SK-N-SH (cell line): ENCODE measurements at regions not wholly inside any gene's neighbourhood (a gene's known extent, or its start where the extent isn't known, plus 50 kb on each side); places are given as distances from the start of the nearest gene placed in this dataset.

ENCODE experiments used
- CTCF ChIA-PET: fragments of 300-600, 350-600 bp; formaldehyde crosslinking; extraction: SDS; loops from one replicate; lab custom pipeline; 2021; lab: Yijun Ruan, JAX
- POLR2A ChIA-PET: fragments of 350-600 bp; sonication (Branson Sonifier 250); formaldehyde crosslinking; extraction: SDS; loops from one replicate; lab custom pipeline; 2020; ENCODE audit warnings: antibody characterized with exemption, inconsistent platforms; lab: Yijun Ruan, JAX
- DNase-seq: peaks from one replicate; pipeline ENCODE4 v3.0.0; 2012
- H2AFZ ChIP-seq: fragments of 200-600 bp; sonication (generic); 2 replicates; pipeline ENCODE4 v1.8.1; 2016; ENCODE audit warnings: antibody characterized with exemption, mild to moderate bottlenecking, low read depth
- H3F3A ChIP-seq: fragments of 200-600 bp; sonication (generic); replicated peaks from 2 replicates; pipeline ENCODE3; 2016; ENCODE audit warnings: antibody characterized with exemption, mild to moderate bottlenecking; ENCODE audit not compliant: insufficient read depth
- H3K27ac ChIP-seq, 2 experiments: fragments of 200-500 bp in 1 of 2; fragments of 200-600 bp in 1 of 2; sonication (Bioruptor generic) in 1 of 2; sonication (generic), shearing (Covaris generic) in 1 of 2; 2 replicates each; pipeline versions ENCODE4 v1.5.1 to v1.6.1; 2014 to 2016; ENCODE audit warnings: low read depth in 2 of 2, inconsistent platforms in 1 of 2, low read length in 1 of 2, mild to moderate bottlenecking in 1 of 2, mixed read lengths in 1 of 2
- H3K27me3 ChIP-seq: fragments of 200-600 bp; sonication (generic), shearing (Covaris generic); 2 replicates; pipeline ENCODE4 v1.6.1; 2016; ENCODE audit warnings: mixed run types; ENCODE audit not compliant: insufficient read depth
- H3K36me3 ChIP-seq, 2 experiments: fragments of 200-500 bp in 1 of 2; fragments of 200-600 bp in 1 of 2; sonication (Bioruptor generic) in 1 of 2; sonication (generic) in 1 of 2; replicated peaks in 1 of 2; 2 replicates each; pipeline versions ENCODE3 to v1.5.1; 2014 to 2016; ENCODE audit warnings: low read length in 1 of 2, mild to moderate bottlenecking in 1 of 2; ENCODE audit not compliant: insufficient read depth in 2 of 2, control insufficient read depth in 1 of 2
- H3K4me1 ChIP-seq, 2 experiments: fragments of 200-500 bp in 1 of 2; fragments of 200-600 bp in 1 of 2; sonication (Bioruptor generic) in 1 of 2; sonication (generic), shearing (Covaris generic) in 1 of 2; 2 replicates each; pipeline versions ENCODE4 v1.5.1 to v1.6.1; 2014 to 2016; ENCODE audit warnings: low read depth in 1 of 2, low read length in 1 of 2, mixed run types in 1 of 2; ENCODE audit not compliant: insufficient read depth in 2 of 2, control insufficient read depth in 1 of 2
- H3K4me2 ChIP-seq: fragments of 200-600 bp; sonication (generic), shearing (Covaris generic); 2 replicates; pipeline ENCODE4 v1.6.1; 2017; ENCODE audit warnings: mixed run types
- H3K4me3 ChIP-seq, 2 experiments: fragments of 200-500 bp in 1 of 2; fragments of 200-600 bp in 1 of 2; sonication (Bioruptor generic) in 1 of 2; sonication (generic), shearing (Covaris generic) in 1 of 2; 2 replicates each; pipeline versions ENCODE4 v1.5.1 to v1.8.1; 2014 to 2016; ENCODE audit warnings: low read depth in 2 of 2, inconsistent platforms in 1 of 2, low read length in 1 of 2, mild to moderate bottlenecking in 1 of 2, mixed read lengths in 1 of 2, moderate library complexity in 1 of 2
- H3K79me2 ChIP-seq: fragments of 200-600 bp; sonication (generic); 2 replicates; pipeline ENCODE4 v1.8.1; 2017; ENCODE audit warnings: mild to moderate bottlenecking; ENCODE audit not compliant: insufficient read depth
- H3K9ac ChIP-seq: fragments of 200-600 bp; sonication (generic); 2 replicates; pipeline ENCODE4 v1.6.1; 2017; ENCODE audit warnings: mixed run types
- H3K9me2 ChIP-seq: fragments of 200-600 bp; sonication (generic); 2 replicates; pipeline ENCODE4 v1.6.1; 2017; ENCODE audit warnings: mixed run types
- H3K9me3 ChIP-seq: fragments of 200-600 bp; sonication (generic); 2 replicates; pipeline ENCODE4 v1.6.1; 2017; ENCODE audit warnings: mixed run types, mild to moderate bottlenecking, moderate library complexity
- H4K20me1 ChIP-seq: fragments of 200-600 bp; sonication (generic); 2 replicates; pipeline ENCODE4 v1.6.1; 2017; ENCODE audit warnings: mild to moderate bottlenecking, mixed run types; ENCODE audit not compliant: insufficient read depth
- EP300 ChIP-seq, 2 experiments: IDR thresholded peaks; 2 replicates each; pipeline versions ENCODE4 v1.4.0 to v1.6.1; 2012; ENCODE audit warnings: borderline replicate concordance in 1 of 2, low read depth in 1 of 2, low read length in 1 of 2
- FOSL2 ChIP-seq: IDR thresholded peaks from 2 replicates; pipeline ENCODE4 v1.4.0; 2012; ENCODE audit warnings: low read depth, mild to moderate bottlenecking, moderate library complexity, borderline replicate concordance
- FOXJ3 ChIP-seq: sonication (generic); formaldehyde crosslinking; IDR thresholded peaks from 2 replicates; pipeline ENCODE4 v1.5.1; 2020; ENCODE audit warnings: mild to moderate bottlenecking, missing genetic modification reagents
- FOXM1 ChIP-seq: IDR thresholded peaks from 2 replicates; pipeline ENCODE4 v1.4.0; 2012; ENCODE audit warnings: low read depth, mild to moderate bottlenecking
- GABPA ChIP-seq: IDR thresholded peaks from 2 replicates; pipeline ENCODE4 v1.4.0; 2012; ENCODE audit warnings: low read depth, mild to moderate bottlenecking
- GATA2 ChIP-seq: sonication (generic); formaldehyde crosslinking; IDR thresholded peaks from 2 replicates; pipeline ENCODE4 v1.5.0; 2020; ENCODE audit warnings: mild to moderate bottlenecking, missing genetic modification reagents
- MEF2A ChIP-seq: IDR thresholded peaks from 2 replicates; pipeline ENCODE4 v1.4.0; 2012; ENCODE audit warnings: low read depth, borderline replicate concordance
- NFIC ChIP-seq: IDR thresholded peaks from 2 replicates; pipeline ENCODE4 v1.4.0; 2012; ENCODE audit warnings: borderline replicate concordance
- NRF1 ChIP-seq: IDR thresholded peaks from 2 replicates; pipeline ENCODE4 v1.6.1; 2012; ENCODE audit warnings: low read depth, mild to moderate bottlenecking, low read length
- POLR2AphosphoS5 ChIP-seq: IDR thresholded peaks from 2 replicates; pipeline ENCODE4 v1.6.1; 2012; ENCODE audit warnings: low read depth, low read length
- RAD21 ChIP-seq: IDR thresholded peaks from 2 replicates; pipeline ENCODE4 v1.6.1; 2012; ENCODE audit warnings: mild to moderate bottlenecking, low read length
- RCOR1 ChIP-seq: fragments of 150-350 bp; IDR thresholded peaks from 2 replicates; pipeline ENCODE4 v1.6.1; 2017; ENCODE audit warnings: antibody characterized with exemption, low read length
- RFX5 ChIP-seq: IDR thresholded peaks from 2 replicates; pipeline ENCODE4 v1.6.1; 2012; ENCODE audit warnings: mild to moderate bottlenecking, improper control_type of control experiment, low read length
- SIN3A ChIP-seq: IDR thresholded peaks from 2 replicates; pipeline ENCODE4 v1.6.1; 2012; ENCODE audit warnings: low read depth, mild to moderate bottlenecking, low read length, moderate library complexity, borderline replicate concordance
- TEAD4 ChIP-seq: IDR thresholded peaks from 2 replicates; pipeline ENCODE4 v1.4.0; 2012; ENCODE audit warnings: mild to moderate bottlenecking, borderline replicate concordance; ENCODE audit not compliant: insufficient read depth
- YY1 ChIP-seq: IDR thresholded peaks from 2 replicates; pipeline ENCODE4 v1.4.0; 2012; ENCODE audit warnings: low read depth, mild to moderate bottlenecking
- whole genome bisulfite sequencing: methylation state at CpG from one replicate; pipeline ENCODE4 v1.1.6; 2017; ENCODE audit warnings: low lambda C conversion rate; 5-methylcytosine and 5-hydroxymethylcytosine counted together
- TF ChIP-seq, protein P1 (sequence below): IDR thresholded peaks from 2 replicates; pipeline ENCODE4; 2012
- TF ChIP-seq, protein P2 (sequence below): IDR thresholded peaks from 2 replicates; pipeline ENCODE4 v1.4.0; 2012; ENCODE audit warnings: low read depth, borderline replicate concordance
- TF ChIP-seq, protein P3 (sequence below): IDR thresholded peaks from 2 replicates; pipeline ENCODE4 v1.4.0; 2012; ENCODE audit warnings: low read depth, borderline replicate concordance
- TF ChIP-seq, protein P4 (sequence below): IDR thresholded peaks from 2 replicates; pipeline ENCODE4 v1.4.0; 2012; ENCODE audit warnings: low read depth

DNA sequence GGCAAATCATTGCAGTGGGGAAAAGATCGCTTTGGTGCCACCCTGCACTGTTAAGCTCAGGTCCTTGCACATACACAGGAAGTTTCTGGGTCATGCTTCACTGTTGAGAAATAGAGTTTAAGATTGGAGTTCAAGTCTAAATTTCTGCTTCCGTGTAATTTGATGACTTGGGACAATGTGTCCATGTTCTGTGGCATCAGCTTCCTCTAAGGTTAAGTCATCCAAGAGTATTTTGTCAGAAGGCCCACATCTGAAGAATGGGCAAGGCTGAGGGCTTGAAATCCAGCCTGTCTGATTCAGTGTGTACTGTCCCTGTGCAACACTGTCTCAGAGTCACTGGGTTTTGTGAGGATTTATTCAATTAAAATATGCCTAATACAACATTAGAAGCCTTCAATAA is 880.7 kb downstream of the SUCLG1 start:
- TF ChIP-seq FOSL2 (no peak), FOXM1 (no peak), EP300 (IDR thresholded peaks at IDR 0.05; ENCODE audit: borderline replicate concordance in 1 of 2, low read depth in 1 of 2, low read length in 1 of 2) (no peak), GABPA (no peak), MEF2A (no peak), RFX5 (no peak), FOXJ3 (CRISPR knock-in tag) (no peak), RAD21 (no peak), NFIC (no peak), GATA2 (no peak), POLR2AphosphoS5 (no peak), NRF1 (no peak), RCOR1 (no peak), YY1 (no peak), SIN3A (no peak), TEAD4 (no peak)
- TF ChIP-seq, protein P1, sequence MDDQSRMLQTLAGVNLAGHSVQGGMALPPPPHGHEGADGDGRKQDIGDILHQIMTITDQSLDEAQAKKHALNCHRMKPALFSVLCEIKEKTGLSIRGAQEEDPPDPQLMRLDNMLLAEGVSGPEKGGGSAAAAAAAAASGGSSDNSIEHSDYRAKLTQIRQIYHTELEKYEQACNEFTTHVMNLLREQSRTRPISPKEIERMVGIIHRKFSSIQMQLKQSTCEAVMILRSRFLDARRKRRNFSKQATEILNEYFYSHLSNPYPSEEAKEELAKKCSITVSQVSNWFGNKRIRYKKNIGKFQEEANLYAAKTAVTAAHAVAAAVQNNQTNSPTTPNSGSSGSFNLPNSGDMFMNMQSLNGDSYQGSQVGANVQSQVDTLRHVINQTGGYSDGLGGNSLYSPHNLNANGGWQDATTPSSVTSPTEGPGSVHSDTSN, result no peak
- TF ChIP-seq, protein P2, sequence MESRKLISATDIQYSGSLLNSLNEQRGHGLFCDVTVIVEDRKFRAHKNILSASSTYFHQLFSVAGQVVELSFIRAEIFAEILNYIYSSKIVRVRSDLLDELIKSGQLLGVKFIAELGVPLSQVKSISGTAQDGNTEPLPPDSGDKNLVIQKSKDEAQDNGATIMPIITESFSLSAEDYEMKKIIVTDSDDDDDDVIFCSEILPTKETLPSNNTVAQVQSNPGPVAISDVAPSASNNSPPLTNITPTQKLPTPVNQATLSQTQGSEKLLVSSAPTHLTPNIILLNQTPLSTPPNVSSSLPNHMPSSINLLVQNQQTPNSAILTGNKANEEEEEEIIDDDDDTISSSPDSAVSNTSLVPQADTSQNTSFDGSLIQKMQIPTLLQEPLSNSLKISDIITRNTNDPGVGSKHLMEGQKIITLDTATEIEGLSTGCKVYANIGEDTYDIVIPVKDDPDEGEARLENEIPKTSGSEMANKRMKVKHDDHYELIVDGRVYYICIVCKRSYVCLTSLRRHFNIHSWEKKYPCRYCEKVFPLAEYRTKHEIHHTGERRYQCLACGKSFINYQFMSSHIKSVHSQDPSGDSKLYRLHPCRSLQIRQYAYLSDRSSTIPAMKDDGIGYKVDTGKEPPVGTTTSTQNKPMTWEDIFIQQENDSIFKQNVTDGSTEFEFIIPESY, result no peak
- TF ChIP-seq, protein P3, sequence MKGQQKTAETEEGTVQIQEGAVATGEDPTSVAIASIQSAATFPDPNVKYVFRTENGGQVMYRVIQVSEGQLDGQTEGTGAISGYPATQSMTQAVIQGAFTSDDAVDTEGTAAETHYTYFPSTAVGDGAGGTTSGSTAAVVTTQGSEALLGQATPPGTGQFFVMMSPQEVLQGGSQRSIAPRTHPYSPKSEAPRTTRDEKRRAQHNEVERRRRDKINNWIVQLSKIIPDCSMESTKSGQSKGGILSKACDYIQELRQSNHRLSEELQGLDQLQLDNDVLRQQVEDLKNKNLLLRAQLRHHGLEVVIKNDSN, result no peak
- TF ChIP-seq, protein P4, sequence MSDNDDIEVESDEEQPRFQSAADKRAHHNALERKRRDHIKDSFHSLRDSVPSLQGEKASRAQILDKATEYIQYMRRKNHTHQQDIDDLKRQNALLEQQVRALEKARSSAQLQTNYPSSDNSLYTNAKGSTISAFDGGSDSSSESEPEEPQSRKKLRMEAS, result no peak
- WGBS, result 9% methylated on average over 2 of the region's 2 CpGs
- Histone ChIP-seq H3K4me1 (no peaks in the 10 kb centered on the region), H3K4me3 (no peak overlapping the region), H3K9ac (no peak overlapping the region), H3K36me3 (no peaks in the 10 kb centered on the region), H3K9me2 (no peaks in the 10 kb centered on the region), H3K79me2 (no peaks in the 10 kb centered on the region), H3K27ac (no peak overlapping the region), H3K9me3 (no peaks in the 10 kb centered on the region), H3K4me2 (no peak overlapping the region), H3K27me3 (no peaks in the 10 kb centered on the region), H3F3A (no peaks in the 10 kb centered on the region), H4K20me1 (no peaks in the 10 kb centered on the region), H2AFZ (no peak overlapping the region)
- ChIA-PET POLR2A (no interaction called here), CTCF (no interaction called here)
- no peak for DNase-seq
